ENCODE measurements at regions not wholly inside any gene's neighbourhood (a gene's known extent, or its start where the extent isn't known, plus 50 kb on each side); places are given as distances from the start of the nearest gene placed in this dataset.

GRCh38 chr2:59233448-59233847, 992.3 kb upstream of the FANCL start:
- TF ChIP-seq CTCF (IDR thresholded peaks at IDR 0.05) = no peak
- TF ChIP-seq POLR2A (IDR thresholded peaks at IDR 0.05) = no peak
